Heart right ventricle (tissue), 16 donors: ENCODE measurements at regions not wholly inside any gene's neighbourhood (a gene's known extent, or its start where the extent isn't known, plus 50 kb on each side); places are given as distances from the start of the nearest gene placed in this dataset.
A peak's percentile ranks its signal among the peaks of the same experiment; 100 is the strongest.

Experiments used
- ATAC-seq, 8 donors: fragments of 200-7000 bp; cut with Tn5 transposase; one replicate each; pipeline ENCODE4 v1.9.1; 2020; ENCODE audit warnings: mild to moderate bottlenecking in 8 of 8, moderate library complexity in 8 of 8, moderate number of reproducible peaks in 1 of 8
- DNase-seq, 2 donors: peaks; one replicate each; pipeline ENCODE4 v3.0.0-alpha.2; 2020
- H3K27ac ChIP-seq, 10 donors: fragments of 200-600 bp; sonication (generic) in 2 of 10; one replicate each; pipeline versions ENCODE4 v1.5.0 to v1.8.0; 2020 to 2022; ENCODE audit warnings: mild to moderate bottlenecking in 3 of 10
- H3K27me3 ChIP-seq, 7 donors: fragments of 200-600 bp; one replicate each; pipeline ENCODE4 v1.8.0; 2021 to 2022; ENCODE audit warnings: mild to moderate bottlenecking in 2 of 7
- H3K36me3 ChIP-seq, 9 donors: fragments of 200-600 bp; sonication (generic) in 1 of 9; one replicate each; pipeline versions ENCODE4 v1.5.0 to v1.8.0; 2020 to 2022; ENCODE audit warnings: mild to moderate bottlenecking in 2 of 9
- H3K4me1 ChIP-seq, 9 donors: fragments of 200-600 bp; sonication (generic) in 1 of 9; one replicate each; pipeline versions ENCODE4 v1.5.0 to v1.8.0; 2020 to 2022; ENCODE audit warnings: mild to moderate bottlenecking in 4 of 9
- H3K4me3 ChIP-seq, 10 donors: fragments of 200-600 bp; sonication (generic) in 2 of 10; one replicate each; pipeline versions ENCODE4 v1.5.0 to v1.8.0; 2020 to 2022; ENCODE audit warnings: mild to moderate bottlenecking in 7 of 10, moderate library complexity in 2 of 10
- H3K9me3 ChIP-seq, 11 donors: fragments of 200-600 bp in 10 of 11; sonication (generic) in 2 of 11; one replicate each; pipeline versions ENCODE4 v1.5.0 to v1.8.0; 2013 to 2022; ENCODE audit warnings: mild to moderate bottlenecking in 2 of 11, control low read depth in 1 of 11, moderate library complexity in 1 of 11
- CTCF ChIP-seq, 9 donors: fragments of 200-600 bp; sonication (generic) in 2 of 9; IDR thresholded peaks; one replicate each; pipeline versions ENCODE4 v1.5.0 to v1.8.0; 2021 to 2022; ENCODE audit warnings: antibody characterized with exemption in 9 of 9, mild to moderate bottlenecking in 5 of 9, moderate library complexity in 1 of 9
- WGBS, 2 donors: extraction: QIAGEN DNeasy Blood & Tissue Kit; methylation state at CpG; one replicate each; pipeline ENCODE4 v1.1.7; 2013; ENCODE audit warnings: inconsistent platforms in 1 of 2; 5-methylcytosine and 5-hydroxymethylcytosine counted together
- intact Hi-C, 10 donors: fragments of 100-400 bp; cut with DNase I; formaldehyde crosslinking; loops; one replicate each; pipeline versions ENCODE4 v1.11.1 to v1.14.2; 2022
- donor health status: Arrhythmogenic right ventricular cardiomyopathy.
- donor health status: ischemic (EF 13 %, LVEDD 7.1; RV severe dilation, severe dysfunction).
- donor health status: healthy with polysubstance abuse.
- donor health status: DM: no; HTN: yes; CAD: no.
- donor health status: DM: no; HTN: no; CAD: no.
- donor health status: ischemic (EF 25% LVEDD 6.9; RV normal size, moderate dysfunction).
- donor health status: ischemic (EF 25% LVEDD 5.7; RV mildly dilated, moderate dysfunction).
- donor health status: healthy.
- donor health status: DM: yes; HTN: yes; CAD: no.
- donor health status: Ischemic cardiomyopathy.
- donor health status: ischemic (EF 35%, LVEDD 5.7; RV mildly dilated, moderate dysfunction).
- donor health status: nonischemic (EF 11% LVEDD 7.7; RV severe dilation, severe dysfunction).
- donor health status: DM: yes; HTN: yes; CAD: no.
- donor health status: PGD.
- donor health status: ischemic (EF 29% LVEDD 5.4; RV normal size, mild dysfunction).
- donor health status: nonischemic (EF 23%, LVEDD 6.1; RV moderate dilation, normal function).

- peak overlapping the region in 7 of 10 donors; percentile 19 to 43 (median 30) for H3K4me3 ChIP-seq
- H3K27me3 ChIP-seq = peaks cover 0 to 17% (median 0%) of the 10 kb centered on the region in 7 donors
- intact Hi-C loops = loop anchor here in 1 of 10 donors (10.0 kb wide), 1 partner anchor 59 kb away; no protein-coding TSS in a partner anchor
- no peak for DNase-seq
- TF ChIP-seq CTCF (IDR thresholded peaks at IDR 0.05) = no peak
- peaks cover 0 to 7% (median 0%) of the 10 kb centered on the region in 9 donors for H3K4me1 ChIP-seq
- 37 to 40% methylated on average over 15 of the region's 15 CpGs for WGBS, 2 donors
- H3K36me3 ChIP-seq = no peaks in the 10 kb centered on the region
- peak in 4 of 8 donors; percentile 22 to 40 (median 30) for ATAC-seq
- H3K9me3 ChIP-seq = no peaks in the 10 kb centered on the region
- H3K27ac ChIP-seq = peak overlapping the region in 2 of 10 donors; percentile 41 to 64
Observed at GRCh38 chr18:78293940-78294541, 685.6 kb upstream of the SALL3 start.

- intact Hi-C loops = loop anchor here in 1 of 10 donors (10.0 kb wide), 1 partner anchor 60 kb away; no protein-coding TSS in a partner anchor
- peaks cover 0 to 7% (median 0%) of the 10 kb centered on the region in 9 donors for H3K4me1 ChIP-seq
- no peaks in the 10 kb centered on the region for H3K36me3 ChIP-seq
- H3K27ac ChIP-seq = peak overlapping the region in 1 of 10 donors; percentile 64
- H3K4me3 ChIP-seq = no peak overlapping the region
- peak in 1 of 2 donors; percentile 26 for DNase-seq
- H3K27me3 ChIP-seq = peaks cover 0 to 17% (median 0%) of the 10 kb centered on the region in 7 donors
- TF ChIP-seq CTCF (IDR thresholded peaks at IDR 0.05) = no peak
- no peaks in the 10 kb centered on the region for H3K9me3 ChIP-seq
- ATAC-seq = peak in 3 of 8 donors; percentile 43 to 68 (median 44)
- 79 to 82% methylated on average over 8 of the region's 8 CpGs for WGBS, 2 donors
Observed at GRCh38 chr18:78295262-78295661, 684.4 kb upstream of the SALL3 start.

- intact Hi-C loops = loop anchor here in 1 of 10 donors (10.0 kb wide), 1 partner anchor 61 kb away; no protein-coding TSS in a partner anchor
- Histone ChIP-seq H3K4me3 (no peak overlapping the region), H3K27me3 (peaks cover 0 to 15% (median 0%) of the 10 kb centered on the region in 7 donors), H3K4me1 (peaks cover 0 to 7% (median 0%) of the 10 kb centered on the region in 9 donors), H3K9me3 (no peaks in the 10 kb centered on the region), H3K27ac (no peak overlapping the region), H3K36me3 (no peaks in the 10 kb centered on the region)
- 41 to 46% methylated on average over 13 of the region's 13 CpGs for WGBS, 2 donors
- no peak for TF ChIP-seq CTCF (IDR thresholded peaks at IDR 0.05)
- DNase-seq = no peak
- ATAC-seq = no peak
Observed at GRCh38 chr18:78296166-78296565, 683.5 kb upstream of the SALL3 start.

GRCh38 chr18:78297048-78297447 is 682.6 kb upstream of the SALL3 start:
- TF ChIP-seq CTCF (IDR thresholded peaks at IDR 0.05) = no peak
- intact Hi-C loops = loop anchor here in 1 of 10 donors (10.0 kb wide), 1 partner anchor 62 kb away; no protein-coding TSS in a partner anchor
- ATAC-seq = no peak

More at GRCh38 chr18:78297048-78297447, 682.6 kb upstream of the SALL3 start:
- DNase-seq = no peak
- Histone ChIP-seq H3K27ac (no peak overlapping the region), H3K36me3 (no peaks in the 10 kb centered on the region), H3K4me3 (no peak overlapping the region), H3K9me3 (no peaks in the 10 kb centered on the region), H3K27me3 (peaks cover 0 to 8% (median 0%) of the 10 kb centered on the region in 7 donors), H3K4me1 (peaks cover 0 to 7% (median 0%) of the 10 kb centered on the region in 9 donors)
- WGBS, 2 donors = 86% methylated on average over 10 of the region's 10 CpGs
